ENCODE measurements at regions not wholly inside any gene's neighbourhood (a gene's known extent, or its start where the extent isn't known, plus 50 kb on each side); places are given as distances from the start of the nearest gene placed in this dataset.
"Not testable (repeated sequence)": the region's sequence is repeated elsewhere in the genome, so short reads cannot be mapped to it uniquely, and the experiment has no call there.

DNA sequence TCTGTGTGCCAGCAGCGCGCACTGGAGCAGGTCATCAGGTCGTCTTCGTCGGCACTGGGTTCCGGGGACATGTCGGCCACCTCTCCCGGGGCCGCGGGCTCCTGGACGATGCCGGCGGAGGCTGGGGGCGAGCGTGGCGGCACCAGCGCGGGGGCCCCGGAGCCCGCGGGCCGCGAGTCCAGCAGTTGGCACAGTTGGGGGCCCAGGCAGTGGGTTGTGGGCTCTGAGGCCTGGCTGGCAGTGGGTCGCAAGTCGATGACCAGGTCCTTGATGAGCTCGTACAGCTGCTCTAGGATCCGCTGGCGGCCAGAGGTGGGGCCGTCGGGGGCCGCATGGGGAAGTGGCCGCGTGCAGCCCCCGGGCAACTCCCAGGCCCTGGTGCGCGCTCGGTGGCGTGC lies 300.5 kb downstream of the CCDC74A start:
- DNase-seq (ENCODE audit: low read depth in 2 of 2) = no peak

DNA sequence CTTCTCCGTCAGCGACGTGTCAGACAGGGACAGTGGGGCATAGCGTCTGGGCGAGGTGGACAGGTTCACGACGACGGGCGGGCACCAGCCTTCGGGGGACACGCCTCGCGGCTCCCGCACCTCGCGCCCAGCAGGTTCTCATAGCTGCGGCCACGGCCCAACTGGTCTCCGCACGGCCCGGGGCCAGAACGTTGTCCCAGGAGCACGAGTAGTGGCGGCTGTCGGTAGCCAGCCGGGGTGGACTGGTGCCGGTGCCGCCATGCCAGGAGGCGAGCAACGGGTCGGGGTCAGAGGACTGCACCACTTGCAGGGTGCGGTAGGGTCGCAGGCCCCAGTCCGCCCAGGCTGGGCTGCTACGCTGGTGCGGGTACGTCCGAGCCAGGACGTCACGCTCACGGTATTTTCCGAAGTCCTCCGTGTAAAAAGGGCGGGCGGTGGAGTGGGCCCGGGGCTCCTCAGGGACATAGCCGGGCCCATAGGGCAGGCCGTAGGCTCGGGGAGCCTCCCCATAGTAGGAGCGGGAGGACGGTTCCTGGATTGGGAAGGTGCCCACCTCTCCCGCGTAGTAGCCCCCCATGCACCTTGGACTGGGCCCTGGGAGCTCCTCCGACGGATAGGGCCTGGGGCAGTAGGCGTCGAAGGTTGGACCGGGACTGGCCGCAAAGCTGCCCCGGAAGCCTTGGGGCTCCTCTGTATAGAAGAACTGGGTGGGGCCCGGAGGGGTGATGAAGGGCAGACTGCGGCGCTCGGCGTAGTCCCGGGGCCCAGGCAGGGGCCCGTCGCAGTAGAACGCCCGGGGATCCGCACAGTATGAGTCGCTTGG lies 301.2 kb downstream of the CCDC74A start:
- DNase-seq (ENCODE audit: low read depth in 2 of 2) = not testable (repeated sequence)

- DNase-seq (ENCODE audit: low read depth in 2 of 2) = not testable (repeated sequence)
Observed at GRCh38 chr2:131829456-131830241, 302.0 kb downstream of the CCDC74A start.

- DNase-seq (ENCODE audit: low read depth in 2 of 2) = not testable (repeated sequence)
Observed at GRCh38 chr2:131830242-131830945, 302.7 kb downstream of the CCDC74A start.

- DNase-seq (ENCODE audit: low read depth in 2 of 2) = not testable (repeated sequence)
Observed at GRCh38 chr2:131830946-131831310, 303.2 kb downstream of the CCDC74A start.

- not testable (repeated sequence) for DNase-seq (ENCODE audit: low read depth in 2 of 2)
Observed at GRCh38 chr2:131831450-131832208, 303.9 kb downstream of the CCDC74A start.

GRCh38 chr2:131832209-131832780 lies 304.6 kb downstream of the CCDC74A start:
- not testable (repeated sequence) for DNase-seq (ENCODE audit: low read depth in 2 of 2)

GRCh38 chr2:131832917-131833316 lies 305.2 kb downstream of the CCDC74A start:
- not testable (repeated sequence) for DNase-seq (ENCODE audit: low read depth in 2 of 2)

GRCh38 chr2:131833367-131834202 lies 305.9 kb downstream of the CCDC74A start:
- not testable (repeated sequence) for DNase-seq (ENCODE audit: low read depth in 2 of 2)

- not testable (repeated sequence) for DNase-seq (ENCODE audit: low read depth in 2 of 2)
Observed at GRCh38 chr2:131834203-131835020, 306.7 kb downstream of the CCDC74A start.

DNA sequence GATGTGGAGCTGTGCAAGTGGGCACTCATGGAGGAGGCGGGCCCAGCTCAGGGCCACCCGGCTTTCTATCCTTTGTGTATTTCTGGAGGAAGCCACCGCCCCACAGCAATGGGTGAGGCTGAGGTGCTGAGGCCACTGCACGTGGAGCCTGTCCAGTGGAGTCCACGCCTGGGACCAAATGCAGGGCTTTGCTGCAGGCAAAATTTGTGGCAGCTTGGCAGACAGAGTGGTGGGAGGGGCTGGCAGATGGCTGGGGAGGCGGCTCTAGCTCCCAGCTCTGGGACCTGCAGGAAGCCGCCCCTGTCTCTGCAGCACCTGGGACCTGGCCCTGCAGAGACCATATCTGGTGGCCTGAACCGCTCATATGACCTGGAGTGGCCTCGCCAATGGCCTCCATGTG lies 307.3 kb downstream of the CCDC74A start:
- DNase-seq (ENCODE audit: low read depth in 2 of 2) = not testable (repeated sequence)

- no peak for DNase-seq (ENCODE audit: low read depth in 2 of 2)
Observed at GRCh38 chr2:131835621-131836091, 308.0 kb downstream of the CCDC74A start.

DNA sequence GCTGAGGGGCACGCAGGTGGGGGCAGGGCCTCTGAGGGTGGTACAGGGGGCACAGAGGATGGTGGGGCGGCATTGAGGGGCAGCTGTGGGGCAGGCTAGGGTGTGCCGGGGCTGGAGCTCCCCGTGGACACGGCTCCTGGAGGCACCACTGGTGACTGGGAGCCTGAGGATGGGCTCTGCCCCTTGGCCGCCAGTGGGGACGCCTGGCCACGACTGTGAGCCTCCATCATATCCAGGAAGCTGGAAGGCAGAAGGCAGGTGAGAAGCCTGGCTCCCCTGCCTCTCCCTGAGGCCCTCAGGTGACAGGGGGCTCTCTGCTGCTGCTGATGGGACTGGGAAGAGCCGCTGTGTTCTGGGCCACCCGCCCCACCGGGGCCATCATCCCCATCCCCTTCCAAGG lies 308.4 kb downstream of the CCDC74A start:
- DNase-seq (ENCODE audit: low read depth in 2 of 2) = not testable (repeated sequence)

DNA sequence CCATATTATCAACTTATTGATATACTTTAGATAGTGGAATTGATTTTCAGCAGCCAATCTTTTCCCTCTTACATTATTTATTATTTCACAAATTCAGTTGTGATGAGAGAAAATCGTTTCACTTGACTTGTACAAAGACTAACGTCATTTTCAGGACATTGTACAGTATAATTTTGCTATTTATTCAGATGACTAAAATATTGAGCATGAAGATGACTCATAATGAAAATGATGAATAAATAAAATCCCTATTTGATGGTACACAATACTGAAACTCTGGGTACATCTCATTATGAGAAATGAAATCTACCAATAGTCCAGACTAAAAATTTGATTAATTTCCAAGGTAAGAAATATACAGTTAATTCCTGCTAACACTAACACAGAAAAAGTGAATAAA lies 316.4 kb downstream of the CCDC74A start:
- DNase-seq (ENCODE audit: low read depth in 2 of 2) = not testable (repeated sequence)

- not testable (repeated sequence) for DNase-seq (ENCODE audit: low read depth in 2 of 2)
Observed at GRCh38 chr2:131856202-131856601, 305.6 kb downstream of the ANKRD30BL start.

- not testable (repeated sequence) for DNase-seq (ENCODE audit: low read depth in 2 of 2)
Observed at GRCh38 chr2:131858197-131858596, 303.6 kb downstream of the ANKRD30BL start.

Data from stimulated activated CD4-positive, alpha-beta T cell treated with anti-CD3 and anti-CD28 coated beads, Interleukin-12 subunit alpha, Interleukin-12 subunit beta, amount 100 ng/mL, for 24 hours (primary cell).